ENCODE measurements at regions not wholly inside any gene's neighbourhood (a gene's known extent, or its start where the extent isn't known, plus 50 kb on each side); places are given as distances from the start of the nearest gene placed in this dataset.

DNA sequence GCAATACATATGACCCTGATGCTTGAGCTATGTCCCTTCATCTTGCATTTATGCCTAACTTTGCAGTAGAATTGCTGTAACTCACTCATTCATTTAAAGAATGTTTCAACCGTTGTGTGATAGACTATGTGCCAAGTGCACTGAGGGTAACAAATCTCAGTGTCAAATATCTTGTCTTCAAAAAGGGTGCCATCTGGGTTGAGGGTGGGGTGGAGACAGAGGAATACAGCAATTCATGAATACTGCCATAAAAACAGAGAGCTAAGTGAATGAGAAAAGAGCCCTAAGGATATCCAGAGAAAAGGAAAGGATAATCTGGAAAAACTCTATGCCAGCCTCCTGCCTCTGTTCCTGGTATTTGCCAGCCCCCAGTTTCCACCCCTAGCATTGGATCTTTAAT lies 1534.4 kb upstream of the PIK3C3 start:
- TF ChIP-seq EP300 (IDR thresholded peaks at IDR 0.05), result no peak
- no peak for TF ChIP-seq POLR2A (IDR thresholded peaks at IDR 0.05)
- TF ChIP-seq, protein P1, sequence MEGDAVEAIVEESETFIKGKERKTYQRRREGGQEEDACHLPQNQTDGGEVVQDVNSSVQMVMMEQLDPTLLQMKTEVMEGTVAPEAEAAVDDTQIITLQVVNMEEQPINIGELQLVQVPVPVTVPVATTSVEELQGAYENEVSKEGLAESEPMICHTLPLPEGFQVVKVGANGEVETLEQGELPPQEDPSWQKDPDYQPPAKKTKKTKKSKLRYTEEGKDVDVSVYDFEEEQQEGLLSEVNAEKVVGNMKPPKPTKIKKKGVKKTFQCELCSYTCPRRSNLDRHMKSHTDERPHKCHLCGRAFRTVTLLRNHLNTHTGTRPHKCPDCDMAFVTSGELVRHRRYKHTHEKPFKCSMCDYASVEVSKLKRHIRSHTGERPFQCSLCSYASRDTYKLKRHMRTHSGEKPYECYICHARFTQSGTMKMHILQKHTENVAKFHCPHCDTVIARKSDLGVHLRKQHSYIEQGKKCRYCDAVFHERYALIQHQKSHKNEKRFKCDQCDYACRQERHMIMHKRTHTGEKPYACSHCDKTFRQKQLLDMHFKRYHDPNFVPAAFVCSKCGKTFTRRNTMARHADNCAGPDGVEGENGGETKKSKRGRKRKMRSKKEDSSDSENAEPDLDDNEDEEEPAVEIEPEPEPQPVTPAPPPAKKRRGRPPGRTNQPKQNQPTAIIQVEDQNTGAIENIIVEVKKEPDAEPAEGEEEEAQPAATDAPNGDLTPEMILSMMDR (IDR thresholded peaks at IDR 0.05), result no peak
- no peak for TF ChIP-seq POLR2AphosphoS5 (IDR thresholded peaks at IDR 0.05)
